AG09319 (cell line): ENCODE measurements at regions not wholly inside any gene's neighbourhood (a gene's known extent, or its start where the extent isn't known, plus 50 kb on each side); places are given as distances from the start of the nearest gene placed in this dataset.
"Not testable (repeated sequence)": the region's sequence is repeated elsewhere in the genome, so short reads cannot be mapped to it uniquely, and the experiment has no call there.

Source experiments
- DNase-seq: peaks from one replicate; pipeline ENCODE4 v3.0.0-alpha.2; 2010; ENCODE audit warnings: low read depth; ENCODE audit errors: extremely low read depth
- CTCF ChIP-seq: IDR thresholded peaks from 2 replicates; pipeline ENCODE4 v1.5.1; 2011; ENCODE audit warnings: low read depth, mild to moderate bottlenecking, inconsistent platforms, low read length, moderate library complexity

- DNase-seq, result not testable (repeated sequence)
Observed at GRCh38 chr17:27365329-27365945, 71.5 kb downstream of the WSB1 start.

GRCh38 chr17:27366437-27366836, 72.5 kb downstream of the WSB1 start:
- no peak for DNase-seq
- no peak for TF ChIP-seq CTCF

- no peak for TF ChIP-seq CTCF
- DNase-seq, result no peak
Observed at GRCh38 chr17:27367121-27367981, 73.4 kb downstream of the WSB1 start.

GRCh38 chr17:27368151-27368795, 74.4 kb downstream of the WSB1 start:
- no peak for TF ChIP-seq CTCF
- DNase-seq, result no peak

GRCh38 chr17:27368980-27369379, 75.1 kb downstream of the WSB1 start:
- no peak for DNase-seq

GRCh38 chr17:27370776-27371175, 76.9 kb downstream of the WSB1 start:
- no peak for DNase-seq
- no peak for TF ChIP-seq CTCF

More at GRCh38 chr17:27368980-27369379, 75.1 kb downstream of the WSB1 start:
- no peak for TF ChIP-seq CTCF

GRCh38 chr17:27373695-27374094, 79.8 kb downstream of the WSB1 start:
- not testable (repeated sequence) for DNase-seq
